Panc1 (cell line): ENCODE measurements at regions not wholly inside any gene's neighbourhood (a gene's known extent, or its start where the extent isn't known, plus 50 kb on each side); places are given as distances from the start of the nearest gene placed in this dataset.

Source experiments
- ATAC-seq: fragments of 200-7000 bp; cut with Tn5 transposase; 2 replicates; pipeline ENCODE4 v1.9.1; 2020; ENCODE audit warnings: mild to moderate bottlenecking, moderate library complexity
- BruUV-seq: library from RNA; stranded (reverse); fragments of 400-500 nt; replicated peaks from 2 replicates; lab custom pipeline; 2021; lab: Mats Ljungman, UMichigan
- CTCF ChIA-PET: fragments of 300-600 bp; sonication (Branson Sonifier 250); formaldehyde crosslinking; loops from one replicate; lab custom pipeline; 2022; ENCODE audit warnings: antibody characterized with exemption; lab: Charles Lee
- POLR2A ChIA-PET: fragments of 300-600 bp; sonication (Branson Sonifier 250); formaldehyde crosslinking; loops from one replicate; lab custom pipeline; 2022; ENCODE audit warnings: antibody characterized with exemption; lab: Charles Lee
- DNase-seq: peaks from one replicate; pipeline ENCODE4 v3.0.0-alpha.2; 2010; ENCODE audit warnings: low read depth, low spot score
- H3K27ac ChIP-seq: 2 replicates; pipeline ENCODE4 v1.5.1; 2011; ENCODE audit warnings: mild to moderate bottlenecking, low read length, inconsistent platforms
- H3K27me3 ChIP-seq: fragments of 200-500 bp; sonication (Bioruptor generic); 2 replicates; pipeline ENCODE4 v1.6.0; 2014; ENCODE audit warnings: low read length, inconsistent platforms; ENCODE audit not compliant: control insufficient read depth, insufficient read depth
- H3K36me3 ChIP-seq: fragments of 200-500 bp; sonication (Bioruptor generic); 2 replicates; pipeline ENCODE4 v1.5.1; 2014; ENCODE audit warnings: inconsistent platforms, mild to moderate bottlenecking, low read length, moderate library complexity; ENCODE audit not compliant: control insufficient read depth, insufficient read depth
- H3K4me1 ChIP-seq: 2 replicates; pipeline ENCODE4 v1.5.1; 2011; ENCODE audit warnings: inconsistent platforms, mild to moderate bottlenecking, low read length, moderate library complexity; ENCODE audit not compliant: control insufficient read depth, insufficient read depth
- H3K4me3 ChIP-seq, 2 experiments: 2 replicates each; pipeline ENCODE4 v1.5.1; 2011 to 2012; ENCODE audit warnings: low read depth in 2 of 2, low read length in 2 of 2, mild to moderate bottlenecking in 2 of 2, inconsistent platforms in 1 of 2, moderate library complexity in 1 of 2
- H3K9me3 ChIP-seq: fragments of 200-500 bp; sonication (Bioruptor generic); 2 replicates; pipeline ENCODE4 v1.5.1; 2014; ENCODE audit warnings: low read depth, mild to moderate bottlenecking, inconsistent platforms, low read length, moderate library complexity; ENCODE audit not compliant: control insufficient read depth, insufficient read depth
- CTCF ChIP-seq: fragments of 450-650 bp; IDR thresholded peaks from 2 replicates; pipeline ENCODE4 v1.5.1; 2017; ENCODE audit warnings: mild to moderate bottlenecking
- POLR2AphosphoS5 ChIP-seq: IDR thresholded peaks from 2 replicates; pipeline ENCODE4 v1.6.1; 2012; ENCODE audit warnings: mild to moderate bottlenecking, low read depth, low read length, moderate library complexity
- REST ChIP-seq, 2 experiments: IDR thresholded peaks; 2 replicates each; pipeline ENCODE4 v1.6.1; 2011 to 2012; ENCODE audit warnings: low read depth in 2 of 2, control low read depth in 1 of 2, low read length in 1 of 2, mild to moderate bottlenecking in 1 of 2, moderate library complexity in 1 of 2; ENCODE audit not compliant: insufficient read depth in 1 of 2
- SIN3A ChIP-seq: IDR thresholded peaks from 2 replicates; pipeline ENCODE4 v1.6.1; 2012; ENCODE audit warnings: low read depth, mild to moderate bottlenecking, low read length, moderate library complexity, borderline replicate concordance; ENCODE audit not compliant: insufficient read depth
- TCF7L2 ChIP-seq: IDR thresholded peaks from 2 replicates; pipeline ENCODE4 v1.6.1; 2011; ENCODE audit warnings: mild to moderate bottlenecking, low read depth, low read length, inconsistent platforms
- in situ Hi-C: cut with HindIII; loops from 2 replicates; pipeline ENCODE4 v1.10.0; 2016; ENCODE audit warnings: low sequenced_read_pairs, low pct_unique_long_range_greater_than_20kb
- intact Hi-C: fragments of 100-400 bp; cut with micrococcal nuclease; formaldehyde crosslinking; loops from one replicate; pipeline ENCODE4 v1.10.0; 2022; ENCODE audit not compliant: unreplicated experiment

GRCh38 chr11:33997584-33998251, 53.8 kb upstream of the CAPRIN1 start:
- TF ChIP-seq SIN3A = no peak
- no peak for TF ChIP-seq REST (IDR thresholded peaks at IDR 0.05; ENCODE audit: insufficient read depth in 1 of 2, low read depth in 2 of 2, low read length in 1 of 2)
- TF ChIP-seq TCF7L2 = no peak
- no peak for TF ChIP-seq POLR2AphosphoS5
- no peak for TF ChIP-seq CTCF
- POLR2A ChIA-PET = interaction anchor here (0.7 kb wide), 1 partner anchor 10 kb away, joined by 13 read pairs; no protein-coding TSS in a partner anchor

GRCh38 chr11:33996498-33997454, 54.8 kb upstream of the CAPRIN1 start:
- Histone ChIP-seq H3K36me3 (no peaks in the 10 kb centered on the region), H3K4me3 (peak overlapping the region; percentile 10 to 44; a peak in 2 of 4 replicates), H3K4me1 (peaks cover 8% of the 10 kb centered on the region), H3K9me3 (no peaks in the 10 kb centered on the region), H3K27me3 (no peaks in the 10 kb centered on the region), H3K27ac (no peak overlapping the region)
- in situ Hi-C loops (no loop called here), intact Hi-C loops (loop anchor here (5.0 kb wide), 2 partner anchors 61 to 361 kb away; partner anchors contain the start of gene ABTB2)
- peak; percentile 99 for ATAC-seq
- BruUV-seq = no TSS peak
- DNase-seq = peak; percentile 54
- POLR2A ChIA-PET = interaction anchor here (0.7 kb wide), 1 partner anchor 9 kb away, joined by 13 read pairs; no protein-coding TSS in a partner anchor
- peak; percentile 90 for TF ChIP-seq CTCF
- TF ChIP-seq TCF7L2 = no peak
- CTCF ChIA-PET = interaction anchor here (0.7 to 2.8 kb wide), 5 partner anchors 9 to 162 kb away, joined by 3 to 14 read pairs (median 4); no protein-coding TSS in a partner anchor

More at GRCh38 chr11:33997584-33998251, 53.8 kb upstream of the CAPRIN1 start:
- ATAC-seq (peak; percentile 46), DNase-seq (no peak)
- H3K27me3 ChIP-seq = no peaks in the 10 kb centered on the region
- in situ Hi-C loops (no loop called here), intact Hi-C loops (loop anchor here (5.0 kb wide), 2 partner anchors 60 to 360 kb away; partner anchors contain the start of gene ABTB2)
- CTCF ChIA-PET = interaction anchor here (0.7 to 2.8 kb wide), 4 partner anchors 10 to 163 kb away, joined by 3 to 14 read pairs (median 4); no protein-coding TSS in a partner anchor
- H3K4me1 ChIP-seq = peaks cover 8% of the 10 kb centered on the region
- no peaks in the 10 kb centered on the region for H3K36me3 ChIP-seq
- BruUV-seq = no TSS peak
- H3K27ac ChIP-seq = peak overlapping the region; percentile 41
- no peaks in the 10 kb centered on the region for H3K9me3 ChIP-seq
- H3K4me3 ChIP-seq = peak overlapping the region in 1 of 2 experiments; percentile 44; a peak in 1 of 4 replicates
